ENCODE measurements at regions not wholly inside any gene's neighbourhood (a gene's known extent, or its start where the extent isn't known, plus 50 kb on each side); places are given as distances from the start of the nearest gene placed in this dataset.
"Not testable (repeated sequence)": the region's sequence is repeated elsewhere in the genome, so short reads cannot be mapped to it uniquely, and the experiment has no call there.

- H3K27me3 ChIP-seq (replicated peaks; ENCODE audit: insufficient read depth, low read depth, low read length, poor library complexity): no peaks in the 10 kb centered on the region
- H3K9me3 ChIP-seq (ENCODE audit: low read depth, low read length, poor library complexity, severe bottlenecking): no peaks in the 10 kb centered on the region
- TF ChIP-seq CTCF (conservative IDR thresholded peaks at IDR 0.05; ENCODE audit: low read depth, low read length) (no peak), EZH2 (IDR thresholded peaks at IDR 0.05; ENCODE audit: borderline replicate concordance, low read depth, low read length, poor library complexity, severe bottlenecking) (no peak)
- BruUV-seq (replicated peaks): no TSS peak
- H3K4me3 ChIP-seq (ENCODE audit: low read depth, low read length, poor library complexity, severe bottlenecking): no peak overlapping the region
- POLR2A ChIA-PET (ENCODE audit: low non-redundant PET): no interaction called here
- H3K36me3 ChIP-seq (ENCODE audit: insufficient read depth, low read length, poor library complexity, severe bottlenecking): no peaks in the 10 kb centered on the region
- no peak overlapping the region for H3K27ac ChIP-seq (ENCODE audit: low read depth, low read length, poor library complexity, severe bottlenecking)
- H3K4me1 ChIP-seq (ENCODE audit: insufficient read depth, low read length, poor library complexity, severe bottlenecking): peaks cover 5% of the 10 kb centered on the region
- intact Hi-C loops (cut with micrococcal nuclease; ENCODE audit: unreplicated experiment): no loop called here
- CTCF ChIA-PET: no interaction called here
- peak; percentile 61 for DNase-seq (ENCODE audit: low spot score)
Observed at GRCh38 chr6:133809406-133809805, 79.5 kb upstream of the TCF21 start.

- Histone ChIP-seq H3K27me3 (replicated peaks; ENCODE audit: insufficient read depth, low read depth, low read length, poor library complexity) (no peaks in the 10 kb centered on the region), H3K27ac (ENCODE audit: low read depth, low read length, poor library complexity, severe bottlenecking) (no peak overlapping the region), H3K9me3 (ENCODE audit: low read depth, low read length, poor library complexity, severe bottlenecking) (no peaks in the 10 kb centered on the region), H3K4me3 (ENCODE audit: low read depth, low read length, poor library complexity, severe bottlenecking) (no peak overlapping the region), H3K36me3 (ENCODE audit: insufficient read depth, low read length, poor library complexity, severe bottlenecking) (no peaks in the 10 kb centered on the region), H3K4me1 (ENCODE audit: insufficient read depth, low read length, poor library complexity, severe bottlenecking) (peaks cover 5% of the 10 kb centered on the region)
- POLR2A ChIA-PET (ENCODE audit: low non-redundant PET): no interaction called here
- no TSS peak for BruUV-seq (replicated peaks)
- no peak for TF ChIP-seq EZH2 (IDR thresholded peaks at IDR 0.05; ENCODE audit: borderline replicate concordance, low read depth, low read length, poor library complexity, severe bottlenecking)
- no peak for TF ChIP-seq CTCF (conservative IDR thresholded peaks at IDR 0.05; ENCODE audit: low read depth, low read length)
- intact Hi-C loops (cut with micrococcal nuclease; ENCODE audit: unreplicated experiment): no loop called here
- DNase-seq (ENCODE audit: low spot score): no peak
- CTCF ChIA-PET: no interaction called here
Observed at GRCh38 chr6:133811557-133811956, 77.4 kb upstream of the TCF21 start.

- H3K9me3 ChIP-seq (ENCODE audit: low read depth, low read length, poor library complexity, severe bottlenecking); H3K4me3 ChIP-seq (ENCODE audit: low read depth, low read length, poor library complexity, severe bottlenecking); CTCF ChIA-PET; intact Hi-C loops (cut with micrococcal nuclease; ENCODE audit: unreplicated experiment); H3K4me1 ChIP-seq (ENCODE audit: insufficient read depth, low read length, poor library complexity, severe bottlenecking); H3K36me3 ChIP-seq (ENCODE audit: insufficient read depth, low read length, poor library complexity, severe bottlenecking); H3K27ac ChIP-seq (ENCODE audit: low read depth, low read length, poor library complexity, severe bottlenecking); H3K27me3 ChIP-seq (replicated peaks; ENCODE audit: insufficient read depth, low read depth, low read length, poor library complexity); DNase-seq (ENCODE audit: low spot score); BruUV-seq (replicated peaks); POLR2A ChIA-PET (ENCODE audit: low non-redundant PET): not testable (repeated sequence)
Observed at GRCh38 chr6:133812446-133812845, 76.5 kb upstream of the TCF21 start.

GRCh38 chr6:133814238-133814637, 74.7 kb upstream of the TCF21 start:
- Histone ChIP-seq H3K4me3 (ENCODE audit: low read depth, low read length, poor library complexity, severe bottlenecking) (no peak overlapping the region), H3K9me3 (ENCODE audit: low read depth, low read length, poor library complexity, severe bottlenecking) (no peaks in the 10 kb centered on the region), H3K27ac (ENCODE audit: low read depth, low read length, poor library complexity, severe bottlenecking) (peak overlapping the region; percentile 25), H3K27me3 (replicated peaks; ENCODE audit: insufficient read depth, low read depth, low read length, poor library complexity) (no peaks in the 10 kb centered on the region), H3K4me1 (ENCODE audit: insufficient read depth, low read length, poor library complexity, severe bottlenecking) (no peaks in the 10 kb centered on the region), H3K36me3 (ENCODE audit: insufficient read depth, low read length, poor library complexity, severe bottlenecking) (no peaks in the 10 kb centered on the region)
- DNase-seq (ENCODE audit: low spot score): peak; percentile 50
- BruUV-seq (replicated peaks): no TSS peak
- POLR2A ChIA-PET (ENCODE audit: low non-redundant PET): no interaction called here
- CTCF ChIA-PET: no interaction called here
- intact Hi-C loops (cut with micrococcal nuclease; ENCODE audit: unreplicated experiment): no loop called here
- TF ChIP-seq CTCF (conservative IDR thresholded peaks at IDR 0.05; ENCODE audit: low read depth, low read length) (no peak), EZH2 (IDR thresholded peaks at IDR 0.05; ENCODE audit: borderline replicate concordance, low read depth, low read length, poor library complexity, severe bottlenecking) (no peak)
